Naive B cell (primary cell): ENCODE measurements at regions not wholly inside any gene's neighbourhood (a gene's known extent, or its start where the extent isn't known, plus 50 kb on each side); places are given as distances from the start of the nearest gene placed in this dataset.

Experiments
- ATAC-seq, 2 donors: fragments of 150-1000 bp; cut with Tn5 transposase; 2 replicates each; pipeline ENCODE4 v1.10.0; 2021; ENCODE audit warnings: low read depth in 2 of 2, mild to moderate bottlenecking in 2 of 2, moderate library complexity in 2 of 2
- DNase-seq: peaks from one replicate; pipeline ENCODE4 v3.0.0; 2022
- H3K27ac Mint-ChIP-seq, 6 donors: one replicate each; pipeline ENCODE4 v1.8.0; 2020 to 2022; ENCODE audit warnings: mild to moderate bottlenecking in 6 of 6, mixed read lengths in 6 of 6, moderate library complexity in 5 of 6, inconsistent platforms in 2 of 6
- H3K27me3 Mint-ChIP-seq, 3 donors: one replicate each; pipeline ENCODE4 v1.8.0; 2021 to 2022; ENCODE audit warnings: mixed read lengths in 3 of 3, mild to moderate bottlenecking in 1 of 3
- H3K36me3 Mint-ChIP-seq, 2 donors: one replicate each; pipeline ENCODE4 v1.8.0; 2020 to 2022; ENCODE audit warnings: mixed read lengths in 2 of 2, inconsistent platforms in 1 of 2, mild to moderate bottlenecking in 1 of 2
- H3K4me1 Mint-ChIP-seq, 3 donors: one replicate each; pipeline ENCODE4 v1.8.0; 2020 to 2022; ENCODE audit warnings: mixed read lengths in 3 of 3, inconsistent platforms in 1 of 3, mild to moderate bottlenecking in 1 of 3, moderate library complexity in 1 of 3
- H3K4me3 Mint-ChIP-seq, 8 donors: one replicate each; pipeline ENCODE4 v1.8.0; 2020 to 2022; ENCODE audit warnings: mild to moderate bottlenecking in 8 of 8, mixed read lengths in 8 of 8, moderate library complexity in 8 of 8, inconsistent platforms in 2 of 8
- H3K9me3 Mint-ChIP-seq, 7 donors: one replicate each; pipeline ENCODE4 v1.8.0; 2020 to 2022; ENCODE audit warnings: mixed read lengths in 7 of 7, mild to moderate bottlenecking in 5 of 7, inconsistent platforms in 2 of 7, moderate library complexity in 1 of 7

- H3K9me3 Mint-ChIP-seq, result peaks cover 0 to 1% (median 0%) of the 10 kb centered on the region in 7 donors
Observed at GRCh38 chr15:92705764-92706163, 50.2 kb upstream of the FAM174B start.

GRCh38 chr15:92706201-92706600 lies 50.6 kb upstream of the FAM174B start:
- peaks cover 0 to 21% (median 17%) of the 10 kb centered on the region in 3 donors for H3K27me3 Mint-ChIP-seq
- H3K4me1 Mint-ChIP-seq, result no peaks in the 10 kb centered on the region
- DNase-seq, result no peak
- no peaks in the 10 kb centered on the region for H3K9me3 Mint-ChIP-seq
- ATAC-seq, result no peak
- no peak overlapping the region for H3K27ac Mint-ChIP-seq
- H3K4me3 Mint-ChIP-seq, result no peak overlapping the region
- H3K36me3 Mint-ChIP-seq, result no peaks in the 10 kb centered on the region

More at GRCh38 chr15:92705764-92706163, 50.2 kb upstream of the FAM174B start:
- Mint-ChIP-seq H3K4me1 (no peaks in the 10 kb centered on the region), H3K27me3 (peaks cover 0 to 21% (median 17%) of the 10 kb centered on the region in 3 donors), H3K4me3 (no peak overlapping the region), H3K36me3 (no peaks in the 10 kb centered on the region), H3K27ac (no peak overlapping the region)
- ATAC-seq (no peak), DNase-seq (no peak)

GRCh38 chr15:92707880-92708551 lies 52.4 kb upstream of the FAM174B start:
- ATAC-seq, result no peak

GRCh38 chr15:92708635-92709034 lies 53.1 kb upstream of the FAM174B start:
- no peaks in the 10 kb centered on the region for H3K36me3 Mint-ChIP-seq
- ATAC-seq (no peak), DNase-seq (no peak)
- H3K4me1 Mint-ChIP-seq, result no peaks in the 10 kb centered on the region
- no peaks in the 10 kb centered on the region for H3K9me3 Mint-ChIP-seq
- H3K27me3 Mint-ChIP-seq, result peaks cover 3 to 27% (median 17%) of the 10 kb centered on the region in 3 donors
- no peak overlapping the region for H3K27ac Mint-ChIP-seq
- H3K4me3 Mint-ChIP-seq, result no peak overlapping the region

More at GRCh38 chr15:92707880-92708551, 52.4 kb upstream of the FAM174B start:
- H3K27ac Mint-ChIP-seq, result no peak overlapping the region
- H3K36me3 Mint-ChIP-seq, result no peaks in the 10 kb centered on the region
- no peak for DNase-seq
- no peaks in the 10 kb centered on the region for H3K9me3 Mint-ChIP-seq
- no peak overlapping the region for H3K4me3 Mint-ChIP-seq
- H3K4me1 Mint-ChIP-seq, result no peaks in the 10 kb centered on the region
- peaks cover 3 to 21% (median 17%) of the 10 kb centered on the region in 3 donors for H3K27me3 Mint-ChIP-seq

- Mint-ChIP-seq H3K36me3 (no peaks in the 10 kb centered on the region), H3K4me3 (no peak overlapping the region), H3K27ac (no peak overlapping the region), H3K9me3 (no peaks in the 10 kb centered on the region), H3K4me1 (peaks cover 0 to 4% (median 4%) of the 10 kb centered on the region in 3 donors), H3K27me3 (peaks cover 3 to 32% (median 22%) of the 10 kb centered on the region in 3 donors)
- ATAC-seq (no peak), DNase-seq (no peak)
Observed at GRCh38 chr15:92709110-92709790, 53.7 kb upstream of the FAM174B start.

GRCh38 chr15:92711457-92711831 lies 55.9 kb upstream of the FAM174B start:
- ATAC-seq (no peak), DNase-seq (no peak)
- Mint-ChIP-seq H3K27me3 (peaks cover 10 to 45% (median 35%) of the 10 kb centered on the region in 3 donors), H3K36me3 (no peaks in the 10 kb centered on the region), H3K27ac (no peak overlapping the region), H3K9me3 (no peaks in the 10 kb centered on the region), H3K4me1 (peaks cover 7 to 11% (median 9%) of the 10 kb centered on the region in 3 donors), H3K4me3 (peak overlapping the region in 1 of 8 donors; percentile 46)

- DNase-seq (no peak), ATAC-seq (peak in 1 of 2 donors; percentile 14)
- H3K9me3 Mint-ChIP-seq, result no peaks in the 10 kb centered on the region
- H3K27me3 Mint-ChIP-seq, result peaks cover 20 to 42% (median 34%) of the 10 kb centered on the region in 3 donors
- peak overlapping the region; percentile 18 to 91 (median 86) for H3K4me3 Mint-ChIP-seq
- peaks cover 7 to 11% (median 9%) of the 10 kb centered on the region in 3 donors for H3K4me1 Mint-ChIP-seq
- H3K36me3 Mint-ChIP-seq, result no peaks in the 10 kb centered on the region
- peak overlapping the region in 2 of 6 donors; percentile 86 to 92 for H3K27ac Mint-ChIP-seq
Observed at GRCh38 chr15:92714077-92714476, 58.5 kb upstream of the FAM174B start.

- peak; percentile 52 for DNase-seq
- Mint-ChIP-seq H3K36me3 (no peaks in the 10 kb centered on the region), H3K4me1 (peaks cover 7 to 11% (median 9%) of the 10 kb centered on the region in 3 donors), H3K4me3 (peak overlapping the region; percentile 18 to 91 (median 86)), H3K27ac (peak overlapping the region in 1 of 6 donors; percentile 3), H3K27me3 (peaks cover 20 to 41% (median 29%) of the 10 kb centered on the region in 3 donors), H3K9me3 (peaks cover 0 to 2% (median 0%) of the 10 kb centered on the region in 7 donors)
- peak; percentile 82 to 89 for ATAC-seq
Observed at GRCh38 chr15:92714477-92715401, 59.2 kb upstream of the FAM174B start.

- ATAC-seq, result no peak
- H3K27me3 Mint-ChIP-seq, result peaks cover 25 to 51% (median 34%) of the 10 kb centered on the region in 3 donors
- peaks cover 0 to 5% (median 0%) of the 10 kb centered on the region in 7 donors for H3K9me3 Mint-ChIP-seq
- no peak overlapping the region for H3K4me3 Mint-ChIP-seq
- H3K27ac Mint-ChIP-seq, result peak overlapping the region in 1 of 6 donors; percentile 35
- no peak for DNase-seq
- H3K36me3 Mint-ChIP-seq, result peaks cover 0 to 6% of the 10 kb centered on the region in 2 donors
- H3K4me1 Mint-ChIP-seq, result peaks cover 7 to 11% (median 9%) of the 10 kb centered on the region in 3 donors
Observed at GRCh38 chr15:92715758-92716157, 60.2 kb upstream of the FAM174B start.

GRCh38 chr15:92719021-92719420 lies 63.4 kb upstream of the FAM174B start:
- H3K4me3 Mint-ChIP-seq, result no peak overlapping the region
- ATAC-seq (no peak), DNase-seq (no peak)
- no peak overlapping the region for H3K27ac Mint-ChIP-seq
- peaks cover 7 to 9% (median 8%) of the 10 kb centered on the region in 3 donors for H3K4me1 Mint-ChIP-seq
- peaks cover 0 to 6% (median 5%) of the 10 kb centered on the region in 7 donors for H3K9me3 Mint-ChIP-seq
- peaks cover 22 to 43% (median 31%) of the 10 kb centered on the region in 3 donors for H3K27me3 Mint-ChIP-seq
- peaks cover 0 to 6% of the 10 kb centered on the region in 2 donors for H3K36me3 Mint-ChIP-seq

- no peak overlapping the region for H3K4me3 Mint-ChIP-seq
- no peak overlapping the region for H3K27ac Mint-ChIP-seq
- H3K9me3 Mint-ChIP-seq, result peaks cover 0 to 6% (median 5%) of the 10 kb centered on the region in 7 donors
- peaks cover 0 to 11% (median 0%) of the 10 kb centered on the region in 3 donors for H3K4me1 Mint-ChIP-seq
- peaks cover 0 to 6% of the 10 kb centered on the region in 2 donors for H3K36me3 Mint-ChIP-seq
- ATAC-seq, result no peak
- DNase-seq, result no peak
- H3K27me3 Mint-ChIP-seq, result peaks cover 5 to 17% (median 5%) of the 10 kb centered on the region in 3 donors
Observed at GRCh38 chr15:92724144-92724543, 68.6 kb upstream of the FAM174B start.

GRCh38 chr15:92725171-92725570 lies 69.6 kb upstream of the FAM174B start:
- no peak overlapping the region for H3K4me3 Mint-ChIP-seq
- H3K4me1 Mint-ChIP-seq, result peaks cover 0 to 11% (median 0%) of the 10 kb centered on the region in 3 donors
- H3K36me3 Mint-ChIP-seq, result peaks cover 0 to 6% of the 10 kb centered on the region in 2 donors
- DNase-seq, result no peak
- H3K9me3 Mint-ChIP-seq, result peaks cover 0 to 12% (median 5%) of the 10 kb centered on the region in 7 donors
- ATAC-seq, result no peak
- no peak overlapping the region for H3K27ac Mint-ChIP-seq
- peaks cover 5 to 8% (median 5%) of the 10 kb centered on the region in 3 donors for H3K27me3 Mint-ChIP-seq

- DNase-seq (no peak), ATAC-seq (no peak)
- peaks cover 0 to 13% (median 0%) of the 10 kb centered on the region in 3 donors for H3K4me1 Mint-ChIP-seq
- peak overlapping the region in 1 of 6 donors; percentile 23 for H3K27ac Mint-ChIP-seq
- H3K4me3 Mint-ChIP-seq, result no peak overlapping the region
- H3K36me3 Mint-ChIP-seq, result no peaks in the 10 kb centered on the region
- peaks cover 2 to 8% (median 8%) of the 10 kb centered on the region in 3 donors for H3K27me3 Mint-ChIP-seq
- peaks cover 0 to 5% (median 0%) of the 10 kb centered on the region in 7 donors for H3K9me3 Mint-ChIP-seq
Observed at GRCh38 chr15:92728266-92728665, 72.7 kb upstream of the FAM174B start.
